Gastroesophageal sphincter (tissue), 4 donors: ENCODE measurements at regions not wholly inside any gene's neighbourhood (a gene's known extent, or its start where the extent isn't known, plus 50 kb on each side); places are given as distances from the start of the nearest gene placed in this dataset.

Source experiments
- ATAC-seq: fragments of 150-250 bp; one replicate; pipeline ENCODE4 v1.9.1; 2016; ENCODE audit warnings: mild to moderate bottlenecking, moderate library complexity
- H3K27ac ChIP-seq, 4 donors: fragments of 200-600 bp; sonication (generic) in 3 of 4; 1 replicate in 3 of 4; 2 replicates in 1 of 4; pipeline ENCODE4 v1.5.1; 2016 to 2019
- H3K27me3 ChIP-seq: fragments of 200-600 bp; sonication (generic); one replicate; pipeline ENCODE4 v1.5.1; 2019
- H3K36me3 ChIP-seq, 2 donors: fragments of 200-600 bp; sonication (generic); one replicate each; pipeline ENCODE4 v1.5.1; 2019; ENCODE audit warnings: control low read depth in 1 of 2
- H3K4me1 ChIP-seq, 3 donors: fragments of 200-600 bp; sonication (generic); 1 replicate in 2 of 3; 2 replicates in 1 of 3; pipeline ENCODE4 v1.5.1; 2016 to 2019; ENCODE audit warnings: control low read depth in 2 of 3
- H3K4me3 ChIP-seq, 2 donors: fragments of 200-600 bp; sonication (generic); one replicate each; pipeline ENCODE4 v1.5.1; 2019; ENCODE audit warnings: mild to moderate bottlenecking in 1 of 2, moderate library complexity in 1 of 2
- H3K9me3 ChIP-seq, 3 donors: fragments of 200-600 bp; sonication (generic); one replicate each; pipeline ENCODE4 v1.5.1; 2017 to 2019; ENCODE audit warnings: control low read depth in 2 of 3
- EP300 ChIP-seq: sonication (generic); formaldehyde crosslinking; IDR thresholded peaks from one replicate; pipeline ENCODE4 v1.6.1; 2017; ENCODE audit warnings: antibody characterized with exemption, mild to moderate bottlenecking
- POLR2A ChIP-seq, 2 donors: fragments of 450-650 bp; IDR thresholded peaks; one replicate each; pipeline ENCODE4 v1.6.1; 2017; ENCODE audit warnings: antibody characterized with exemption in 2 of 2, mild to moderate bottlenecking in 2 of 2, moderate library complexity in 1 of 2
- POLR2AphosphoS5 ChIP-seq: sonication (generic); formaldehyde crosslinking; IDR thresholded peaks from one replicate; pipeline ENCODE4 v1.6.1; 2017; ENCODE audit warnings: antibody characterized with exemption
- WGBS, 2 donors: methylation state at CpG; one replicate each; pipeline ENCODE4 v1.1.5; 2018; ENCODE audit warnings: low coverage in 1 of 2; 5-methylcytosine and 5-hydroxymethylcytosine counted together
- TF ChIP-seq, protein P1 (sequence below), 4 experiments: fragments of 200-600 bp in 2 of 4; fragments of 450-650 bp in 2 of 4; sonication (generic) in 1 of 4; IDR thresholded peaks; one replicate each; pipeline ENCODE4 v1.5.1; 2017 to 2019; ENCODE audit warnings: antibody characterized with exemption in 4 of 4, mild to moderate bottlenecking in 2 of 4, moderate library complexity in 2 of 4

DNA sequence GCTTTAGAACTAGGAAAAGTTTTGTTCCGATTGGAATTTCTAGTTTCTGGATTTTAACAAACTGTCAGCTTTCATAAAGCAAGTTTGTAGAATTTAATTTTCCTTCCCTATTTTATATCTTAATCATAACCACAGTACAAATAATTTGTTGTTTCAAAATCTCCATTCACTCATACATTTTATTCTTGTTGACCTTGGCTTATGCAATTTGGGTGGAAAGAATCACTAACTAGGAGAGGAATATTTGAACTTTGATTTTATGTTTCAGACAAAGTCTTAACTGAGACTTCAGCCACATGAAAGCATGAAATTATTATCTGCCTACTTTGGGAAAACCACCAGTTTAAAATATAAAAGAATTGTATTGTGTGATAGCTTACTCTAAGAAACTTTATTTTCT lies 427.9 kb downstream of the SPRY1 start:
- no peak overlapping the region for H3K4me3 ChIP-seq
- no peak for ATAC-seq
- H3K9me3 ChIP-seq: no peaks in the 10 kb centered on the region
- no peaks in the 10 kb centered on the region for H3K27me3 ChIP-seq
- no peaks in the 10 kb centered on the region for H3K36me3 ChIP-seq
- peaks cover 0 to 23% (median 2%) of the 10 kb centered on the region in 3 donors for H3K4me1 ChIP-seq
- H3K27ac ChIP-seq: no peak overlapping the region
- no peak for TF ChIP-seq POLR2A (IDR thresholded peaks at IDR 0.05)
- TF ChIP-seq, protein P1, sequence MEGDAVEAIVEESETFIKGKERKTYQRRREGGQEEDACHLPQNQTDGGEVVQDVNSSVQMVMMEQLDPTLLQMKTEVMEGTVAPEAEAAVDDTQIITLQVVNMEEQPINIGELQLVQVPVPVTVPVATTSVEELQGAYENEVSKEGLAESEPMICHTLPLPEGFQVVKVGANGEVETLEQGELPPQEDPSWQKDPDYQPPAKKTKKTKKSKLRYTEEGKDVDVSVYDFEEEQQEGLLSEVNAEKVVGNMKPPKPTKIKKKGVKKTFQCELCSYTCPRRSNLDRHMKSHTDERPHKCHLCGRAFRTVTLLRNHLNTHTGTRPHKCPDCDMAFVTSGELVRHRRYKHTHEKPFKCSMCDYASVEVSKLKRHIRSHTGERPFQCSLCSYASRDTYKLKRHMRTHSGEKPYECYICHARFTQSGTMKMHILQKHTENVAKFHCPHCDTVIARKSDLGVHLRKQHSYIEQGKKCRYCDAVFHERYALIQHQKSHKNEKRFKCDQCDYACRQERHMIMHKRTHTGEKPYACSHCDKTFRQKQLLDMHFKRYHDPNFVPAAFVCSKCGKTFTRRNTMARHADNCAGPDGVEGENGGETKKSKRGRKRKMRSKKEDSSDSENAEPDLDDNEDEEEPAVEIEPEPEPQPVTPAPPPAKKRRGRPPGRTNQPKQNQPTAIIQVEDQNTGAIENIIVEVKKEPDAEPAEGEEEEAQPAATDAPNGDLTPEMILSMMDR (IDR thresholded peaks at IDR 0.05): no peak
- no peak for TF ChIP-seq POLR2AphosphoS5
- no peak for TF ChIP-seq EP300
- WGBS, 2 donors: 56 to 60% methylated on average over 1 of the region's 1 CpG

DNA sequence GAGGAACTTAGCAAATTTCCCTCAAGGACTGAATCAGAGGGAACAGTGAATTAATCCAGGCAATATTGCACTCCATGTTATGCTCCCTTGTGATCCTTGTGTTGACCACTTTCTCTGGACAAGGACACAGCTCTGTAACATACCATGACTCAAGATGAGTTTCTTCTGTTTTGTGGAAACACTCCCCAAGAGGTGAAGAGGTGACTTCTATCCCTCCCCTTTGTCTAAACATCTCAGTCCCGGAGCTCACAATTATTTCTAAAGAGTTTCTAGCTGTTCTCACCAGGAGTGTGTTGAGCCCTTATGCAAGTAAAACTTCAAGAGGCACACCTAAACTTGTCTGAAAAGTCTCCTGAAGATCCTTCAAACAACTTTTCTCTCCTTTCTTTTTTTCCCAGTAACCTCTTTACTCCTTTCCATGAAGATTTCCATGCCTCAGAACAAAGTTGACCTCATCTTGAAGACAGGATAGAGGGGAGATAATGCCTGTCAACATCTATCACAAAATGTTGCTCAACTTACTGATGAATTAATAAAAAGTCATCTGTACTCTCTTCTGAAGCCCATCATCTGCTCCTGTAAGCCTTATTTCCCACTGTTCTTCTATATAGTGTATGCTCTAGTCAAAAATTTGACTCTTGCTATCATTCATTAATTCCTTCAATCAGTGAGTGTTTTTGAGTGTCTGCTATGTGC lies 429.1 kb downstream of the SPRY1 start:
- no peaks in the 10 kb centered on the region for H3K36me3 ChIP-seq
- H3K27ac ChIP-seq: peak overlapping the region in 1 of 4 donors; percentile 6
- peaks cover 0 to 23% (median 2%) of the 10 kb centered on the region in 3 donors for H3K4me1 ChIP-seq
- H3K9me3 ChIP-seq: no peaks in the 10 kb centered on the region
- TF ChIP-seq EP300 (no peak), POLR2A (IDR thresholded peaks at IDR 0.05) (no peak), POLR2AphosphoS5 (no peak)
- TF ChIP-seq, protein P1 (IDR thresholded peaks at IDR 0.05): no peak
- ATAC-seq: peak; percentile 39
- 17 to 56% methylated on average over 1 of the region's 1 CpG for WGBS, 2 donors
- no peak overlapping the region for H3K4me3 ChIP-seq
- no peaks in the 10 kb centered on the region for H3K27me3 ChIP-seq

DNA sequence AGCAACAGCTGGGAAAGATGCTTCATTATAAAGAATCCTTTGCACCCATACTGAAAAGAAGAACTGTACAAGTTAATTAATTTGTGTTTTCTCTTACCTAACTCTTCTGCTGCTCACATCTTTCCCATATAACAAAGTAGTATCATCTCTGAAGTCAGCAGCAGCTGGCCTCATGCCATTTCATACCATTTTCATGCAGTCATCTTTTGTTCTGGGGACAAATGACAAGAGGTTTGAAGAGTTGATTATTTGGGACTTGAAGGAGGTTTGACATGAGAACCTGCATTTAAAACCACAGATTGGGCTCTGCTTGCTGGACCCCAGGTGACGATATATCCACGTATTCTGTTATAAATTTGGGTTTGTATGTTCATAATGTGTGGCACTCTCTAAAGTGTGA lies 430.3 kb downstream of the SPRY1 start:
- WGBS, 2 donors: 100% methylated on average over 2 of the region's 2 CpGs
- ATAC-seq: no peak
- TF ChIP-seq POLR2A (IDR thresholded peaks at IDR 0.05): no peak
- Histone ChIP-seq H3K9me3 (no peaks in the 10 kb centered on the region), H3K4me1 (peaks cover under 1 to 29% (median 6%) of the 10 kb centered on the region in 3 donors), H3K4me3 (no peak overlapping the region), H3K36me3 (no peaks in the 10 kb centered on the region), H3K27ac (no peak overlapping the region), H3K27me3 (no peaks in the 10 kb centered on the region)

DNA sequence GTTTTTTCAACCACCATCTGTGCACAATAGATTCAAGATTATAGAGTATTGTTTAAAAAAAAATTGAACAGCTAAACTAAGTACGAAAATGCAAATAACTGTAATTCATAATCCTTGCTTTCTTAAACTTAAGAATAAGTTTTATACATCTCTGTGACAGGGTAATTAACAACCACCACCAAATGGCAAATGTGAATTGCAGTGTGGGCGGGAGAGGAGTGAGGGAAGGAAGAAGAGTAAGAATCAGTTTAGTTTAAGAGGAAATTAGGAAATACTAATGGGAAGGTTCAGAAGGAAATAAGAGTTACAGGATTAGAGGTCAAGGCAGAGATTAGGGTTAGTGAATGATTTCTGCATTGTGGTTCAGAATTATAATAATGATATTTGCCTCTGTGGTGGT lies 430.9 kb downstream of the SPRY1 start:
- no peak for ATAC-seq
- Histone ChIP-seq H3K27me3 (no peaks in the 10 kb centered on the region), H3K9me3 (no peaks in the 10 kb centered on the region), H3K4me3 (no peak overlapping the region), H3K4me1 (peaks cover under 1 to 34% (median 8%) of the 10 kb centered on the region in 3 donors), H3K36me3 (no peaks in the 10 kb centered on the region), H3K27ac (no peak overlapping the region)
- 85 to 86% methylated on average over 2 of the region's 2 CpGs for WGBS, 2 donors
- TF ChIP-seq POLR2A (IDR thresholded peaks at IDR 0.05) (no peak), EP300 (no peak), POLR2AphosphoS5 (no peak)
- TF ChIP-seq, protein P1 (IDR thresholded peaks at IDR 0.05): no peak

DNA sequence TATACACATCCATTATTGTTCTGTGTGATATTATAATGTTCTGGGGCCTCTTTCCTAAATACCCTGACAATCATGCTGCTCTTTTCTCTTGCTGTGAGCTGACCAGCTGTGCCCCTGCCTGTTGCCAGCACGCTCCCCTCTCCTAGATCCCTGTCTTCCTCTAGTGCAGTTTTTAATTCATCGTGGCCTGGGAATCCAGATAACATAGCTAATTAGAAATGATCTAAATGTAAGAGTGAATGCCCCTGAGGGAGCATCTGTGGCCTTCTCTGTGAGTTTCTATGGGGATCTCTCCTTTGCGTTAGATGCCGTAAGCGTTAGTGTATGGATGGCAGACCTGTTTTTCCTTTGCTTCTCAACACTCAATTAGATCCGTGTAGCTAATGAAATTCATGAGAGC lies 434.3 kb downstream of the SPRY1 start:
- 91 to 95% methylated on average over 4 to 6 of the region's 6 CpGs for WGBS, 2 donors
- Histone ChIP-seq H3K27ac (peak overlapping the region in 3 of 4 donors; percentile 78 to 83 (median 82)), H3K9me3 (no peaks in the 10 kb centered on the region), H3K36me3 (no peaks in the 10 kb centered on the region), H3K4me1 (peaks cover 7 to 36% (median 8%) of the 10 kb centered on the region in 3 donors), H3K4me3 (no peak overlapping the region), H3K27me3 (no peaks in the 10 kb centered on the region)
- TF ChIP-seq POLR2A (IDR thresholded peaks at IDR 0.05) (no peak), EP300 (no peak), POLR2AphosphoS5 (no peak)
- TF ChIP-seq, protein P1 (IDR thresholded peaks at IDR 0.05): no peak
- ATAC-seq: no peak
